ENCODE measurements at regions not wholly inside any gene's neighbourhood (a gene's known extent, or its start where the extent isn't known, plus 50 kb on each side); places are given as distances from the start of the nearest gene placed in this dataset.

GRCh38 chr10:44051584-44052385, 333.1 kb downstream of the CXCL12 start:
- ATAC-seq, result peak; percentile 86
- TF ChIP-seq BACH2 (CRISPR knock-in tag; IDR thresholded peaks at IDR 0.05; ENCODE audit: borderline replicate concordance) (no peak), TCF4 (CRISPR knock-in tag; IDR thresholded peaks at IDR 0.05; ENCODE audit: borderline replicate concordance) (no peak), ZFP30 (CRISPR knock-in tag; IDR thresholded peaks at IDR 0.05) (no peak), POU6F1 (CRISPR knock-in tag; IDR thresholded peaks at IDR 0.05; ENCODE audit: borderline replicate concordance, low read depth) (no peak), CSRNP3 (CRISPR knock-in tag; IDR thresholded peaks at IDR 0.05) (no peak), ESRRG (CRISPR knock-in tag; IDR thresholded peaks at IDR 0.05) (no peak), PPARA (CRISPR knock-in tag; IDR thresholded peaks at IDR 0.05; ENCODE audit: borderline replicate concordance) (no peak), ISL1 (CRISPR knock-in tag; IDR thresholded peaks at IDR 0.05) (no peak), CREB5 (CRISPR knock-in tag; IDR thresholded peaks at IDR 0.05; ENCODE audit: low read depth) (no peak), ZNF8 (CRISPR knock-in tag; IDR thresholded peaks at IDR 0.05) (no peak), SNAI2 (CRISPR knock-in tag; IDR thresholded peaks at IDR 0.05) (no peak), CSDC2 (CRISPR knock-in tag; IDR thresholded peaks at IDR 0.05) (no peak), OSR1 (CRISPR knock-in tag; IDR thresholded peaks at IDR 0.05) (no peak), PATZ1 (CRISPR knock-in tag; IDR thresholded peaks at IDR 0.05; ENCODE audit: borderline replicate concordance) (no peak), ZNF565 (CRISPR knock-in tag; conservative IDR thresholded peaks at IDR 0.05; ENCODE audit: low read depth) (no peak), TOX (CRISPR knock-in tag; IDR thresholded peaks at IDR 0.05; ENCODE audit: borderline replicate concordance) (no peak)

GRCh38 chr10:44051091-44051490, 333.8 kb downstream of the CXCL12 start:
- TF ChIP-seq TCF4 (CRISPR knock-in tag; IDR thresholded peaks at IDR 0.05; ENCODE audit: borderline replicate concordance) (no peak), PPARA (CRISPR knock-in tag; IDR thresholded peaks at IDR 0.05; ENCODE audit: borderline replicate concordance) (no peak), POU6F1 (CRISPR knock-in tag; IDR thresholded peaks at IDR 0.05; ENCODE audit: borderline replicate concordance, low read depth) (no peak), ISL1 (CRISPR knock-in tag; IDR thresholded peaks at IDR 0.05) (no peak), CSRNP3 (CRISPR knock-in tag; IDR thresholded peaks at IDR 0.05) (no peak), TOX (CRISPR knock-in tag; IDR thresholded peaks at IDR 0.05; ENCODE audit: borderline replicate concordance) (no peak), GLIS3 (CRISPR knock-in tag; IDR thresholded peaks at IDR 0.05) (no peak), ZNF565 (CRISPR knock-in tag; conservative IDR thresholded peaks at IDR 0.05; ENCODE audit: low read depth) (no peak), ZNF70 (CRISPR knock-in tag; IDR thresholded peaks at IDR 0.05) (no peak), TSHZ2 (CRISPR knock-in tag; IDR thresholded peaks at IDR 0.05) (no peak), PATZ1 (CRISPR knock-in tag; IDR thresholded peaks at IDR 0.05; ENCODE audit: borderline replicate concordance) (no peak), ZFP3 (CRISPR knock-in tag; IDR thresholded peaks at IDR 0.05) (no peak), ZNF8 (CRISPR knock-in tag; IDR thresholded peaks at IDR 0.05) (no peak), ZC3H10 (CRISPR knock-in tag; IDR thresholded peaks at IDR 0.05) (no peak), ZFP30 (CRISPR knock-in tag; IDR thresholded peaks at IDR 0.05) (no peak), ARNTL (CRISPR knock-in tag; IDR thresholded peaks at IDR 0.05; ENCODE audit: borderline replicate concordance, low read depth) (no peak)
- ATAC-seq, result no peak

Data from SK-N-SH treated with all-trans-retinoic acid at 6 μM for 48 hours (cell line).